Mammary epithelial cell (primary cell): ENCODE measurements at regions not wholly inside any gene's neighbourhood (a gene's known extent, or its start where the extent isn't known, plus 50 kb on each side); places are given as distances from the start of the nearest gene placed in this dataset.

Experiments
- EZH2 ChIP-seq: IDR thresholded peaks from 2 replicates; pipeline ENCODE4 v1.6.1; 2012; ENCODE audit warnings: low read length, inconsistent platforms, borderline replicate concordance
- TF ChIP-seq, protein P1 (sequence below), 2 donors: IDR thresholded peaks in 1 of 2; conservative IDR thresholded peaks in 1 of 2; 2 replicates each; pipeline ENCODE4 v1.5.1; 2011 to 2012; ENCODE audit warnings: inconsistent platforms in 2 of 2, low read length in 2 of 2, mild to moderate bottlenecking in 2 of 2, control low read depth in 1 of 2, low read depth in 1 of 2; ENCODE audit not compliant: insufficient read depth in 1 of 2; ENCODE audit errors: extremely low read depth in 1 of 2

DNA sequence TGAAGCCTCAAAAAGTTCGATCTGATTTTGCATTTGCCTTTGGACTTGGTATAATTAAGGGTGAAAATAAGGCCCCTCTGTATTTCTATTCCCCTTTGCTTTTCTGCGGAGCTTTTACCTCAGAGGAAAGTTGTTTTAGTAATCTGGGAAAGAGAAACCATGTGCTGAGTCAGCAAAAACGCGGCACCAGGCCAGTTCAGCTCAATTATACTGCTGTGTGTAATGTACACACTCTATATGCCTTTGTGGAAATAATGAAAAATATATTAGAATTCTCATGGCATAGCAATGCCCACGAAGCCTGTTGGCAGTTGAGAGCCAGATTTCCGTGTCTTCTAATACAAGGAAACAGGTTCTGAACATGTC is 161.9 kb upstream of the SIX2 start:
- TF ChIP-seq, protein P1, sequence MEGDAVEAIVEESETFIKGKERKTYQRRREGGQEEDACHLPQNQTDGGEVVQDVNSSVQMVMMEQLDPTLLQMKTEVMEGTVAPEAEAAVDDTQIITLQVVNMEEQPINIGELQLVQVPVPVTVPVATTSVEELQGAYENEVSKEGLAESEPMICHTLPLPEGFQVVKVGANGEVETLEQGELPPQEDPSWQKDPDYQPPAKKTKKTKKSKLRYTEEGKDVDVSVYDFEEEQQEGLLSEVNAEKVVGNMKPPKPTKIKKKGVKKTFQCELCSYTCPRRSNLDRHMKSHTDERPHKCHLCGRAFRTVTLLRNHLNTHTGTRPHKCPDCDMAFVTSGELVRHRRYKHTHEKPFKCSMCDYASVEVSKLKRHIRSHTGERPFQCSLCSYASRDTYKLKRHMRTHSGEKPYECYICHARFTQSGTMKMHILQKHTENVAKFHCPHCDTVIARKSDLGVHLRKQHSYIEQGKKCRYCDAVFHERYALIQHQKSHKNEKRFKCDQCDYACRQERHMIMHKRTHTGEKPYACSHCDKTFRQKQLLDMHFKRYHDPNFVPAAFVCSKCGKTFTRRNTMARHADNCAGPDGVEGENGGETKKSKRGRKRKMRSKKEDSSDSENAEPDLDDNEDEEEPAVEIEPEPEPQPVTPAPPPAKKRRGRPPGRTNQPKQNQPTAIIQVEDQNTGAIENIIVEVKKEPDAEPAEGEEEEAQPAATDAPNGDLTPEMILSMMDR (conservative IDR thresholded peaks at IDR 0.05 in 1 of 2, IDR thresholded peaks at IDR 0.05 in 1 of 2; ENCODE audit: extremely low read depth in 1 of 2, insufficient read depth in 1 of 2, low read depth in 1 of 2, low read length in 2 of 2) = no peak
- no peak for TF ChIP-seq EZH2
